GM21529 (cell line): ENCODE measurements at regions not wholly inside any gene's neighbourhood (a gene's known extent, or its start where the extent isn't known, plus 50 kb on each side); places are given as distances from the start of the nearest gene placed in this dataset.

ENCODE experiments used
- ATAC-seq: cut with Tn5 transposase; IDR thresholded peaks from one replicate; pipeline ENCODE4 v1.9.1; 2021; ENCODE audit not compliant: unreplicated experiment

DNA sequence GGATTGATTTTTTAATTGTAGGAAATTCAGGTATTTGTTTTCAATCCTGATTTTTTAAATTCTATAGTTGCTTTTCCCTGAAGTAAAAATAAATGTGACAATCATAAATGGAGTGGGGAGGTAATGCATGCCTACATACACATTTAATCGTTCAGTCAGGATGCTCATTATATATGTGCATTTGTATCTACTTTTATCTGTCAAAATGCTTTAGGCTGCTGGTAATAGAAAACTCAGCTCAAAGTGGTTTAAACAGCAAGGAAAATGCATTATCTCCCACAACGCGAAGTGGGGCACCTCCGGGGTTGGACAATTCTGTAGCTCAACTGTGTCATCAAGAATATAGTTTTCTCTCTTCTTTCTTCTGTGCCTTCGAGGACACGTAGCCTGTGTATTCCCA lies 116.4 kb upstream of the SASH1 start:
- no peak for ATAC-seq

DNA sequence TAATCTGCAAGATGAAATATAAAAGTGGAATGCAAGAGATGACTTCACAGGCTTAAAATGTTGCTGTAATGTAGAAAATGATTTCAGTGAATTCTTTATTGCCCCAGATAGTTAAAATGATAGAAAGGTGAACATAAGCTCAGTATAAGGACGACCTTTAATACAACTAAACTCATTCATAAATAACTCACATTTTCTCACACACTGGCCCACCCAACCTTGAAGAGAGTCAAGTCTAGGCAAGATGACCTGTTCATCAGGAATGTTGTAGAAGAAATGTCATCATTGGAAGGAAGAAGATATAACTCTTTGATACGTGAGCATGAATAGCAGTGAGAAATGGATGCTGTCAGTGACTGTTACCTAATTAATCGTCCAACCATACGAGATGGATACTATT lies 111.1 kb upstream of the SASH1 start:
- ATAC-seq, result no peak

DNA sequence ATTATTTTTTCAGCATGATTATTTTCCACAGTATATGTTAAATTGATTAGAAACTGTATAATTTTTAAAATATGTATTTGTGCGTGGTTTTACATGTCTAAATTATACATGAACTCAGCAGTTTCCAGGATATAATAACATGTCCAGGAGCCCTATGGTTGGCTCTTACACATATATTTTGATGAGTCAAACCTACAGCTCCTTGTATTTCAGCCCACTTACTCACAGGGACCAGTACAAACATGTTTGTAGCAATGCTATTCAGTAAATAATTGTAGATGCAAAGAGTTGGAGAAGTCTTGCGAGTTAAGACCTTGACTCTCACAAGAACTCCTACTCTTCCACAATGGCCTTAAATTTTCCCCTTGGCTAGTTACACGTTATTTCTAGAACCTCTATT lies 107.2 kb upstream of the SASH1 start:
- no peak for ATAC-seq

DNA sequence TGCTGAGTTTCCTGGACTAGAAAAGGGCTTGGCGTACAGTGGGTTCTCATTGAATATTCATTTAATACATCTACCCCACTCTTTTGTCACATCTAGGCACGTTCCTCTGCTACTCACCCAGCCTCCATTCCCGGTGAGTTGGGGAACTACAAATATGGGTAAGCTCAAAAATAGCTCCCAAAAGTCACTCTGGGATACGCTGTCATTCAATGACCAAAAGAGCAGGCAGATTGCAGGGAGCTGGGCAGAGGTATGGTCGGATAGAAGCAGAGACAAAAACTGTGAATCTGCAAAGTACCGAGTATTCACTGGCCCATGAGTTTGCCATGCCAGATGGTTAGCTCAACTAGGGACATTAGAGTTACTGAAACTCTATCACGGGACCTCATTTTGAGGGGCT lies 103.9 kb upstream of the SASH1 start:
- no peak for ATAC-seq

DNA sequence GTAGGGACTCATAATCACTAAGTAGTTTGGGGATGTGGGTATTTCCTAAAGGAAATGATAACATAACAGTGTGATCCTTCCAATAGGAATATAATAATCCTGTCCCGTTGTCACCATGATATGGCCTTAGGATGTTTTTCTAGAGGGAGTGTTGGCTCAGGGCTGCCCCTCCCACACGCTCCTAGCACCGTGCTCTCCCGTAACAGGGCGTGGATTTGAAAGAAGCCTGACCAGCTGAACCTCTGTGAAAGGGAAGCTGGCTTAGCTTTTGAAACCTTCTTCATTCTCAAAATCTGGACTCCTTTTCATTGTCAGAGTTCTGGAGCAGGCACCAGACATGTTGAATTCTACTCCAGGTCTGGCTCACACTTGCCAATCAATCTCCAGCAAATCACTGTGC lies 103.4 kb upstream of the SASH1 start:
- no peak for ATAC-seq

DNA sequence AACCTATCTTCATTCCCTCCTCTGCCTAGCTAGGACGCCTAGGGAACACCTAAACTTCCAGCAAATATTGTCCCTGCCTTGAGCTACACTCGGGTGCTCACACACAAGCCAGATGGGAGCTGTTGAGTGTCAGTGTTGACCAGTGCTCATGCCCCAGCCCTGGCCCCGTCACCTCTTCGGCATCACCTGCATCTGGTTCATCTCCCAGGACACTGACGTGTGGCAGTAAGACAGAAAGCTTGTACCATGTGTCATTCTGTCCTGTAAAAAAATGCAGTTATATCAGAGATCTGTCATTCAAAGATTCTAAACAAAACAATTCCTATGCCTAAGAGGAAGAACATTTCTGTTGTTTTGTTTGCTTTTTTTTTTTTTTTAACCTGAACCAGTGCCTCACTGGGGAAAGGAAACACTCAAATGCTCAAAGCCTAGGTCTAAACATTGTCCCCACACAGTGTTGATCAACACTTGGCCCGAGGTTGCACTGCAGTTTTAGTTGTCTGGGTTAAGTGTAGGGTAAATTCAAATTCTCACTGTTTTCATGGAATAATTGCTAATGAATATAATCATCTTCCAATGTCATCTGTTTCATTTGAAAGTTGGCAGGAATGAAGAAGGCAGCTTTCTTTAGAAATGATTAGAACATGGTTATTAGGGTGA lies 102.7 kb upstream of the SASH1 start:
- ATAC-seq, result no peak

DNA sequence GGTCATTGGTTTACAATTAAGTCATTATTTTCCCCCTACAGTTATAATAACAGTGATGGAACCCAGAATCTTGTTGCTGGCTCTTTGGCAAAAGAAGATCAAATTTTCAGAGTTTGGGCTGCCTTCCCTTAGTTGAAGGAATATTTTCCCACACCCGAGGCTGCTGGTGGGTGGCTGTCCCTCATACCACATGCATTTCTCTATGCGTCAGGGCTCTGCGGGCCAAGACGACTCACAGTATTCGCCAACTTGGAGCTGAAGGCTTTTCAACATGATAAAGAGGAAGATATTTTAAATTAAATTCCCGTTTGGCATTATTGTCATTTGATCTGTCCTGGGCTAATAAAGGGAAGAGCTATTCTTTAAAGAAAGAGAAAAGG lies 102.2 kb upstream of the SASH1 start:
- no peak for ATAC-seq

DNA sequence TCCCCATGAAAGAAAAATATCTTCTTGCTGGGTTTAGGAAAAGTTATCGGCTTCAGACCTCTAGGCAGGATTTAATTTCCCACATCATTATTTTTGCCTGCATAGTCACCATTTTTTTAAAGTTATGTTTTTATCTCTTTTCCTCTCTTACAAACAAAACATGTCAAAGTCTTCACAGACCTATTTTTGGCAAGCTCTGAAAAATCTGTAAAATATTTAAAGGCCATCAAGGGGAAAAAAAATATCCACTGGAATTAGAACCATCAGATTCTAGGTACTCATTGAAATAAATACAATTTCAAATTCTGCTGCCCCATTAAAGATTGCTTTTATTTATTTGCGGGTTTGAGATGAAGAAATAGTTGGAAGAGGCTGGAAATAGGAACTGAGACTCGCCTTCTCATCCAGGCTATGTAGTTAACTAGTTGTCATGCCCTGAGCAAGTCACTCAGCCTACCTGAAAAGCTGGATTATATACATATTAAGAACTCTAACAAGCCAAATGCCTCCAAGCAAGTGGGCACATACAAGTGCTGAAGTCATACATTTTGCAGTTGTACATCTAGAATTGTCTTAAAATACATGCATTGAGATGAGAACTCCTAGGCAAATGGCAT lies 101.7 kb upstream of the SASH1 start:
- ATAC-seq, result no peak

DNA sequence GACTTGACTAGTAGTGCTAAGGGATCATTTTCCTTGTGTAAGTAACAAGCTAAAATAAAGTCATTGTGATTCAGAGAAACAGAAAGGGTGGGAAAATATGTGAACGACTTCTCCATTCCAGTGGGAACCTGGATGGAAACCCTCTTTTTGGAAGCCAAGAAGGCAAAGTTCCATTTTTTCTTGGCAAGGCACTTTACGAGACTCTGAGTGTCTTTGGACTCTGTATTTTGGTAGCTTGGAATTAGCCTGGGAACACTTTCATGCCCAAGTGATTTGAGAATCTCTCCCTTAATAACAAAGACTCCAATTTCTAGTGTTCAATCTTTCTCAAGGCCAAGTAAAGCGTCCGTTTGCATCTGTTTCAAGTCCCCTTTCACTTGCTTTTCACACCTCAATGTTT lies 100.5 kb upstream of the SASH1 start:
- no peak for ATAC-seq

DNA sequence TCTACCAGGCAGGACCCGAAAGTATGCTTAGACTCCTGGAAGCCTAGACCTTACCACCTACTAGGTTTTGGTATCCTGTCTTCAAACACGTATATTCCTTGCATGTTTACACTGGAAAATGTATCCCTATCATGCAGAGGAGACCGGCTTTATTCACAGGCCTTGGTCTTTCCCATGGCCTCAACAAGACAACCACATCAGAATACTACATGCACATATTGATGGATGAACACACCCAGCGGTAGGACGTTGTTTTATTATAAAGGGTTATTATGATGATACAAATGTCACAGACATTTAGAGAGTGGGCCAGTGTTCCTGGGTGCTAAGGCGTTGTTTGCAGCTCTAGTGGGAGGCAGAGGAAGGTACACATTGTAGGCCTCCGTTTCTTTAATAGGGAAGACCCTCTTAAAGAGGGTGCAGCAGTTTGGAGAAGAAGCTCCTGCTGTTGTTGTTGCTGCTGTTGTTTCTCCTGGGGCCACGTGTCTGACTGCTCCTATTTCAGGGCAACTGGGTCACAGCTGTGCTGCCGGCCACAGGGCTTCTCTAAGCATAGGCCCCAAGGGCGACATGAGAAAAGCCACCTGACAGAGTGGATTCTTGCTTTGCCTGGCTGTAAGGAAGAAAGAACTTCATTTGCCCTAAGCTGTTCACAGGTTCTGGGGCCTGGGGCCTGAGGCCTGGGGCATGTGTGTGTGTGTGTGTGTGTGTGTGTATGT lies 98.3 kb upstream of the SASH1 start:
- no peak for ATAC-seq

DNA sequence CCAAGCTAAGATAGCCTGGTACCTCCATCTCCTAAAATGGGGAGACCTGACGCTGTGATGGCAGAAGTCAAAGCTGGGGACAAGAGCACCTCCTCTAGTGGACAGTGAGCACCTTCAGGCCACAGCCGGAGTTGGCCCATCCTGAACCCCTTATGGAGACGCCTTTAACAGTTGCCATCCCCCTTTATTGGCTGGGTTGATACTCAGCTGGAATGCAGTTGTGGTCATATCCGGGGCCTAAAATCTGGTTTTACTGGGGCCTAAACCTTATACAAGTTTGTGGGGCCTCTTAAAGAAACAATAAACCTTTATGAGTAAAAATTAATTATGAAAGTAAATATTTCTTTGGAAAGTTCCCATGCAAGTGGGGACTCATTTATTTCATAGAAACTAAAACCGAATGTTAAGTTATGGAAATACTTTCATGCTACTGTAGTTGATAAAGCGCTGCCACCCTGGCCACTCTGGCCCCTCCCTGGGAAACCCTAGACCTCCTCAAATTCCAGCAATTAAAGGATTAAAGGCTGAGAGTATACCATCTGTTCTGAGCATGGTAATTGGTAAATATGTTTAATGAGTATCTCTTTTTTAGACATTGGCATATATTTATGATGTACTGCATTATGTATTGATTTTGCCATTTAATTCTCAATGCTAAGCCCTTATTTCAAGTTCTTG lies 95.1 kb upstream of the SASH1 start:
- ATAC-seq, result no peak

DNA sequence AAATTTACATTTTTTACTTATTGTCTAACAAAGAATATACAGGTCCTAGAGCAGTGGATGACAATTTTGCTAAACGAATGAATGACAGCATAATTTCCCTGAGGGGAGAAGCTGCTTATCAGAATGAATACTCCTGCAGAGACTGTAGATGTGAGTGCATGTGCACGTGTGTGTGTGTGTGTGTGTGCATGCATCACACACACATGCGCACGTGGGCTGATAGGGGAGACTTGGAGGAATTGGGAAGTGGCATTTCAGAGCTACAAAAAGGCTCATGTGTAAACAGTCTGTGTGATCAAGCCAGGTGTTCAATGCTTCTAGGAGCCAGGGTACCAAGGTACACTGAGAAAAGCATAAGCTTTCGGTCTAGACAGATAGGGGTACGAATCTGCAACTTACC lies 93.5 kb upstream of the SASH1 start:
- no peak for ATAC-seq

DNA sequence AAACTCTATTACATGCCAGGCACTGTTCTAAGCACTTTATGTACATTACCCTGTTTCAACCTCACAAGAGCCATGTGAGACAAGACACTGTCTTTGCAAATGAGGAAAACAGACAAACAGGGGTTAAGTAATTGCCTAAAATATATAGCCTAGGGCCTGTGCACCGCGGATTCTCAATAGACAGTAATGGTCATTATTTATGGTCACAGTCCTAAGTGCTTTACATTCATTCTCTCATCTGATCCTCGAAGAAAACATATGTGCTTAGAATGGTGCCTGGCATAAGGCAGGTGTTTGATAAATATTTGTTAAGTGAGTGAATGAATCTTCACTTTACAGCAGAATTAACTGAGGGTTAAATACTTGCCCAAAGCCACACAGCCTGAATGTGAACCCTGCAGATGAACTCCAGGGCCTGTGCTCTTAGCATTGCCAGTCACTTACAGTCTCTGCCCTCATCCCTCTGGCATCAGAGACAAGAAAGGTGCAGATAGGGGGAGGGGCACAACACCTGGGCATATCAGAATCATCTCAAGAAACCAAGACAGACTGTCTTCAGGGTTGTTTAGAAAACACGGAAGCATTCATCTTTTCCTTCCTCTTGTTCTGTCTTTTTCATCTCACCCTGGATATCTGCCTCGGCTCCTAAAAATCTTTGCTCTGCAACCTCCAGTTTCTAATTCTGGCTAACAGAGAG lies 92.8 kb upstream of the SASH1 start:
- ATAC-seq, result no peak

DNA sequence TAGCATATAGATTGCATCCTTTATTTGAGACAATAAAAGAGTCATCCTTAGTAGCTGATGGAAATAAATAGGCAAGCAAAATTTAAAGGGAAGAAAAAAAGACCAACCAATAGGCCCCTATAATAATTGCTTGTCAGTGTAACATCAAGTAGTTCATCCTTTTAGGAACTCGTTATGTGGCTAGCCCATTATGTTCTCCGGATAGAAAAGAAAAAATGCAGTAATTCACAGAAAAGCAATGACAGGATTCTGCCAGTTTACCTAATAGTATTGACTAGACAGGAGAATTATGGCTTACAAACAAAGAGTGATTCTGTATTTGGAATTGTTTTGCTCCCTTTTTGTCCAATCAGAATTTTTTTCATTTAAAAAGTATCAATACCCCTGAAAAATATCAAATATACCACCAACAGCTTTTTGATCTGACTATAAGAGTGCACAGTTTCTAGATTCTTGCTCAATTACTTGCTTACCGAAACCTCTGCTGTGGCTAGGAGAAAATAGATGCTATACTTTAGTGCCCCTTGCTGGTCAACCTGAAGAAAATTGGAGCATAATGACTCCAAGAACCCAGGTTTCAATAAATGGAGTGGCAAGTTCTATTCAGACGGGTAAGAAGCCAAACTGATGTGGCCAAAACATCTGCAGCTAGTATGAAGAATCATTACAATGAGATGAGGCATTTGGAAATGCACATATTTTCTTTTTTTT lies 91.5 kb upstream of the SASH1 start:
- no peak for ATAC-seq

DNA sequence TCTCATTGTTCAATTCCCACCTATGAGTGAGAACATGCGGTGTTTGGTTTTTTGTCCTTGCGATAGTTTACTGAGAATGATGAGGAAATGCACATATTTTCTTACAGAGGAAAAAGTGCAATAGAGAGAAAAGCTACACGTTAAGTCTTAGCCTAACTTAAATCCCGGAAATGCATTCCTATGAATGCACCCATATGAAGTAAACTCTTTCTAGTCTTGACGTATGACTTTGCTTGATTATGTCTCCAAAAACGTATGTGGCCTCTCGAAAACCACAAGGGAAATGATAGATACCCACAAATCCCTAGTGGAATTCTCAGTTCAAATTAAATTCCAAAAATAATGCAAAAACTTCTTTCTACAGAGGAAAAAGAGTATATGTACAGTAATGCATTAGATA lies 90.7 kb upstream of the SASH1 start:
- ATAC-seq, result no peak

DNA sequence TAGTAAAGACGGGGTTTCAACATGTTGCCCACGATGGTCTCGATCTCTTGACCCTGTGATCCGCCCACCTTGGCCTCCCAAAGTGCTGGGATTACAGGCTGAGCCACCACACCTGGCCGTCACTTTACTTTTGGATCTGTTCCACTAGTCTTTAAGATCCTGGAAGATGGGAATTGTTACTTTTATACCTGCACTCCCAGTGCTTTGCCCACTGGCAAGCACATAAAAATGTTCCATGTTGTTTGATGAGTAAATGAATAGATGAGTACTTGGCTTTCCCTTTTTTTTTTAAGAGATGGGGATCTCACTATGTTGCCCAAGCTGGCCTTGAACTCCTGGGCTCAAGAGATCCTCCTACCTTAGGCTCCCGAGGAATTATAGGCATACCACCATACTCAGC lies 84.8 kb upstream of the SASH1 start:
- ATAC-seq, result no peak

DNA sequence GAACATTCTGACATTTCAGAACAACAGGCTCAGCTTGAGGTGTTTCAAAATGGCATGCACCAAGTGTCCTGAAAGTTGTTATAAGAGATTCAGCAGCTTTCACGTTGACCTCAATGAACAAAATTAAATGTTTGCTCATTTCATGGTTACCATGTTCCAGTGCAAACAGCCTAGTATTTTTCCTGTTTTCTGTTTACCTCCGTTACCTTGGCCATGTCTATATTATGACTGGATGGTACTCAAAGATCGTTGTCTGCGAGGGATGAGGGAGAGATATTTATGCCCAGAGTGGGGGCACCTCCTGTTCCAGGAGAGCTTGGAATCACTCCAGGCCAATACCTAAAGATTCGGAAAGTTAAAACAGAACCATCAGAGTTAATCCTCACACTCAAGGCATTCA lies 83.8 kb upstream of the SASH1 start:
- ATAC-seq, result no peak

DNA sequence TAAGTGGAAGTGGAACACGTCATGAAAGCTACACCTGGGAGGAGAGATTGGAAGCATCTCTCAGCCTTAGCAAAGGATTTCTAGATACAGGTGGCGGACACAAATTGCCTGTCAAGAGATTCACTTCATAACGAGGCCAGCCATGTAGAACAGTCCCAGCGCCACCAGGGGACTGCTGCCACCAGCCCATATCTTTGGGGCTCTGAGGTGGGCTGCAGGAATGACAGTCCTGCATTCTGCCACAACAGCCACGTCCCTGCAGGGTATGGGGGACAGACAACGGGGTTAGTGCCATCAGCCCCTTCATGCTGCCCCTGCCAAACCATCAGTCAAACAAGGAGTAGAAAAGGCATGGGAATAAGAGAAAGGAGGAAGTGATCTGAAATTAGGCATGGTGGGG lies 81.2 kb upstream of the SASH1 start:
- ATAC-seq, result no peak

DNA sequence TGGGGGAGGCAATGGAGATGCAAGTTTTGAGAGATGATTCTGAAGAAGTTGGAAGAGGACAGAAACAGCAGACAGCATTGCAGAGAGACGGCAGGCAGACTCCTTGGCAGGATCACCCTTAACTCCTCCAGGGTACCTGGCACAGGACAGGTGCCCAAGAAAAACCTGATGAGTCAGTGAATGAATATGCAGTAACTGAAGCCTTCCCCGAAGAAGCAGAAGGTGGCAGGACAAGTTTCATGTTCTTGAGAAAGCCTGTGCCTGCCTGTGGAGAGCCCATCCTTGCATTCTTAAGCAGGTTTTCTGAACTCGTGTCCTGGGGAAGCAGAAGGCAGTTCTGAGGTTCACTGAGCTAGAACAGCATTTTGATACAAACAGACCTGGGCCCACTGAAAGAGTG lies 79.6 kb upstream of the SASH1 start:
- no peak for ATAC-seq

DNA sequence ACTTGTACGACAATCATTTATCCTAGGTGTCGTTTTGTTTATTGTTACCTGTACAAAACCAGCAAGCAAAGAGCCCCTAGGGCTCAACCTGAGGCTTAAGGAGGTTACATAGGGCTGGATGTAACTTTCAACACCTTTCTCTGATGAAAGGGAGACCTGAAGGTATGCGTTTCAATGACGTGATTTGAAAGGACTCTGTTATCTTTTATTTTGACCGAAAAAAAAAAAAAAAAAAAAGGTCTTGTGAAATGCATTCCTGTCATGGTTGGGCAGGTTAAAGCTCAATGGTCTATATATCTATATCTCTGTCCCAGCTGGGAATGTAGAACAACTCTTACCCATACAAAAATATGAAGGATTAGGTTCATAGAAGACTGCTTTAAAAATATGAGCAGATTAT lies 78.7 kb upstream of the SASH1 start:
- ATAC-seq, result no peak

DNA sequence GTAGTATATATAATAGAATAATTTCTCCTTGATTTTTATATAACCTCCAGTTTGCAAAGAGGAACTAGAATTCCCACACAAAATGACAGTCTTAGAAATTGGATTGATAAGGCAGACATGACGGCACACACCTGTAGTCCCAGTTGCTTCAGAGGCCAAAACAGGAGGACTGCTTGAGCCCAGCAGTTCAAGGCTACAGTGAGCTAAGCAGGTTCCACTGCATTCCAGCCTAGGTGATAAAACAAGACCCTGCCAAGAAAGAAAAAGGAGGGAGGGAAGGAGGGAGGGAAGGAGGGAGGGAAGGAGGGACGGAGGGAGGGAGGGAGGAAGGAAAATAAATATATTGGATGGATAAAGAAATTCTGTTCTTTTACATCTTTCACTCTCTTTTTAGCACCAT lies 77.6 kb upstream of the SASH1 start:
- no peak for ATAC-seq
